ENCODE measurements at regions not wholly inside any gene's neighbourhood (a gene's known extent, or its start where the extent isn't known, plus 50 kb on each side); places are given as distances from the start of the nearest gene placed in this dataset.

DNA sequence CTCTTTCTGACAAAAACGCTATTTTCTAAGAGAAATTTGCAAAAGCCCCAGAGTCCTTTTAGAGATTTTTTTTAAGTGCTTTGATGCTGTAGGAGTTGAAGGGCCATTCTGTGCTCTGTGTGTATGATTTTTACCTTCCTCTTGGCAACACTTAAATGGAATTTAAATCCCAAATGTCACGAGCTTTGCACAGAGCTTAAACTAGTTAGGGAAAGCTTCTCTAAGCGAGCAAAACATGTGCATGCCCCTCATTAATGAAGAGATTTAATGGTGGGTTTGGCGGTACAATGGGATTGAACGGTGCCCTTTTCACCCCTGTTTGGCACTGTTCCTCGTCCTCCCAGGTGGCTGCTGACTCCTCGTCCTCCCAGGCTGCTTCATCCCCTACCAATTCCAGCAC is 220.7 kb downstream of the DRD1 start:
- Histone ChIP-seq H3K36me3 (ENCODE audit: control insufficient read depth in 2 of 2, insufficient read depth in 2 of 2, low read length in 1 of 2) (no peaks in the 10 kb centered on the region), H3K4me3 (ENCODE audit: low read length in 2 of 2) (no peak overlapping the region), H3K27ac (ENCODE audit: low read depth in 1 of 2, low read length in 1 of 2) (no peak overlapping the region), H3K27me3 (ENCODE audit: control insufficient read depth in 2 of 2, insufficient read depth in 1 of 2, low read length in 1 of 2) (no peaks in the 10 kb centered on the region), H3K4me1 (ENCODE audit: control insufficient read depth in 2 of 2, insufficient read depth in 2 of 2, low read length in 2 of 2) (no peaks in the 10 kb centered on the region), H3K9me3 (ENCODE audit: control insufficient read depth in 2 of 2, insufficient read depth in 1 of 2, low read length in 1 of 2) (no peaks in the 10 kb centered on the region)
- 80% methylated on average over 7 of the region's 7 CpGs for WGBS
- DNase-seq (ENCODE audit: low read depth in 6 of 9, low spot score in 9 of 9), result no peak

- Histone ChIP-seq H3K27ac (ENCODE audit: low read depth in 1 of 2, low read length in 1 of 2) (no peak overlapping the region), H3K4me1 (ENCODE audit: control insufficient read depth in 2 of 2, insufficient read depth in 2 of 2, low read length in 2 of 2) (no peaks in the 10 kb centered on the region), H3K9me3 (ENCODE audit: control insufficient read depth in 2 of 2, insufficient read depth in 1 of 2, low read length in 1 of 2) (no peaks in the 10 kb centered on the region), H3K36me3 (ENCODE audit: control insufficient read depth in 2 of 2, insufficient read depth in 2 of 2, low read length in 1 of 2) (no peaks in the 10 kb centered on the region), H3K4me3 (ENCODE audit: low read length in 2 of 2) (no peak overlapping the region), H3K27me3 (ENCODE audit: control insufficient read depth in 2 of 2, insufficient read depth in 1 of 2, low read length in 1 of 2) (no peaks in the 10 kb centered on the region)
- WGBS, result 84% methylated on average over 2 of the region's 2 CpGs
- DNase-seq (ENCODE audit: low read depth in 6 of 9, low spot score in 9 of 9), result no peak
Observed at GRCh38 chr5:175222621-175223020, 221.4 kb downstream of the DRD1 start.

DNA sequence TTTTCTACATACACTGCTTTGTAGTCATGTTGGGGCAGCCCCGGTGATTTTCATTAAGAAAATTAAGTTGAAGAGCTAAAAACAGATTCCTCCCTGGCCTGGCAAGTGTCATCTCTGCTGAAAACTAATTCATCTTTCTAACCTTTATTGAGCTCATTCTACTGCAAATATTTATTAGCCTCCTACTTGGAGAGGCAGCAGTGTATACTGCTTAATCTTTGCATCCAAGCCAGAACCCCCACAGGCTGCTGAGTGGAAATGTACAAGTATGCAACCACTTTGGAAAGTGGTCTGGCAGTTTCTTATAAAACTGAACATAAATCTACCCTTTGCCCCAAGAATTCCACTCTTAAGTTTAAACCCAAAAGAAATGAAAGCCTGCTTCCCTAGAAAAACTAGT is 223.4 kb downstream of the DRD1 start:
- 96% methylated on average over 1 of the region's 1 CpG for WGBS
- no peaks in the 10 kb centered on the region for H3K4me1 ChIP-seq (ENCODE audit: control insufficient read depth in 2 of 2, insufficient read depth in 2 of 2, low read length in 2 of 2)
- no peak overlapping the region for H3K27ac ChIP-seq (ENCODE audit: low read depth in 1 of 2, low read length in 1 of 2)
- H3K4me3 ChIP-seq (ENCODE audit: low read length in 2 of 2), result no peak overlapping the region
- DNase-seq (ENCODE audit: low read depth in 6 of 9, low spot score in 9 of 9), result no peak
- H3K27me3 ChIP-seq (ENCODE audit: control insufficient read depth in 2 of 2, insufficient read depth in 1 of 2, low read length in 1 of 2), result no peaks in the 10 kb centered on the region
- no peaks in the 10 kb centered on the region for H3K36me3 ChIP-seq (ENCODE audit: control insufficient read depth in 2 of 2, insufficient read depth in 2 of 2, low read length in 1 of 2)
- no peaks in the 10 kb centered on the region for H3K9me3 ChIP-seq (ENCODE audit: control insufficient read depth in 2 of 2, insufficient read depth in 1 of 2, low read length in 1 of 2)

- WGBS, result 67% methylated on average over 2 of the region's 2 CpGs
- H3K9me3 ChIP-seq (ENCODE audit: control insufficient read depth in 2 of 2, insufficient read depth in 1 of 2, low read length in 1 of 2), result no peaks in the 10 kb centered on the region
- no peak for DNase-seq (ENCODE audit: low read depth in 6 of 9, low spot score in 9 of 9)
- no peaks in the 10 kb centered on the region for H3K27me3 ChIP-seq (ENCODE audit: control insufficient read depth in 2 of 2, insufficient read depth in 1 of 2, low read length in 1 of 2)
- no peaks in the 10 kb centered on the region for H3K36me3 ChIP-seq (ENCODE audit: control insufficient read depth in 2 of 2, insufficient read depth in 2 of 2, low read length in 1 of 2)
- H3K4me3 ChIP-seq (ENCODE audit: low read length in 2 of 2), result no peak overlapping the region
- no peak overlapping the region for H3K27ac ChIP-seq (ENCODE audit: low read depth in 1 of 2, low read length in 1 of 2)
- no peaks in the 10 kb centered on the region for H3K4me1 ChIP-seq (ENCODE audit: control insufficient read depth in 2 of 2, insufficient read depth in 2 of 2, low read length in 2 of 2)
Observed at GRCh38 chr5:175219366-175219765, 224.6 kb downstream of the DRD1 start.

- no peaks in the 10 kb centered on the region for H3K4me1 ChIP-seq (ENCODE audit: control insufficient read depth in 2 of 2, insufficient read depth in 2 of 2, low read length in 2 of 2)
- no peak overlapping the region for H3K4me3 ChIP-seq (ENCODE audit: low read length in 2 of 2)
- no peaks in the 10 kb centered on the region for H3K27me3 ChIP-seq (ENCODE audit: control insufficient read depth in 2 of 2, insufficient read depth in 1 of 2, low read length in 1 of 2)
- H3K9me3 ChIP-seq (ENCODE audit: control insufficient read depth in 2 of 2, insufficient read depth in 1 of 2, low read length in 1 of 2), result no peaks in the 10 kb centered on the region
- no peak overlapping the region for H3K27ac ChIP-seq (ENCODE audit: low read depth in 1 of 2, low read length in 1 of 2)
- 95% methylated on average over 6 of the region's 6 CpGs for WGBS
- no peaks in the 10 kb centered on the region for H3K36me3 ChIP-seq (ENCODE audit: control insufficient read depth in 2 of 2, insufficient read depth in 2 of 2, low read length in 1 of 2)
- no peak for DNase-seq (ENCODE audit: low read depth in 6 of 9, low spot score in 9 of 9)
Observed at GRCh38 chr5:175216991-175217390, 227.0 kb downstream of the DRD1 start.

DNA sequence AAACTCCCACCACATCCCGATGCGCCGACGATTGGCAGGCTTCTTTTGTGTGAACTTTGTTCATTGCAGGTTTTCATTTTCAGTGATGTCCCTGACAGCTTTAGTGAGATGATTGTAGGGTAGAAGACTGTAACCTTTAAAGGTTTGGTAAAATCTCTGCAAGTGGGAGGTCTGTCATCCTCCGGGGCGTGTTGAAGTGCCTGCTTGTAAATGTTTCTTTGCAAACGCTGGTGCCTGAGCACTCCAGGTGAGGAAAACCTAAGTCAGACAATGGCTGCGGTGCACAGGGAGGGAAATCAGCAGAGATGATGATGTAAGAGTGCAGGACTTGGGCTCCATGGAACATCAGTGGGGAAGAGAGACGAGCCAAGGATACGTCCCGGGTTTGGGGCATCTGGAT is 228.1 kb downstream of the DRD1 start:
- H3K27me3 ChIP-seq (ENCODE audit: control insufficient read depth in 2 of 2, insufficient read depth in 1 of 2, low read length in 1 of 2), result no peaks in the 10 kb centered on the region
- no peaks in the 10 kb centered on the region for H3K4me1 ChIP-seq (ENCODE audit: control insufficient read depth in 2 of 2, insufficient read depth in 2 of 2, low read length in 2 of 2)
- no peaks in the 10 kb centered on the region for H3K9me3 ChIP-seq (ENCODE audit: control insufficient read depth in 2 of 2, insufficient read depth in 1 of 2, low read length in 1 of 2)
- no peaks in the 10 kb centered on the region for H3K36me3 ChIP-seq (ENCODE audit: control insufficient read depth in 2 of 2, insufficient read depth in 2 of 2, low read length in 1 of 2)
- no peak overlapping the region for H3K4me3 ChIP-seq (ENCODE audit: low read length in 2 of 2)
- 82% methylated on average over 11 of the region's 11 CpGs for WGBS
- no peak for DNase-seq (ENCODE audit: low read depth in 6 of 9, low spot score in 9 of 9)
- H3K27ac ChIP-seq (ENCODE audit: low read depth in 1 of 2, low read length in 1 of 2), result no peak overlapping the region

GRCh38 chr5:175214152-175214551 is 229.8 kb downstream of the DRD1 start:
- DNase-seq (ENCODE audit: low read depth in 6 of 9, low spot score in 9 of 9), result no peak
- Histone ChIP-seq H3K4me1 (ENCODE audit: control insufficient read depth in 2 of 2, insufficient read depth in 2 of 2, low read length in 2 of 2) (no peaks in the 10 kb centered on the region), H3K9me3 (ENCODE audit: control insufficient read depth in 2 of 2, insufficient read depth in 1 of 2, low read length in 1 of 2) (no peaks in the 10 kb centered on the region), H3K27ac (ENCODE audit: low read depth in 1 of 2, low read length in 1 of 2) (no peak overlapping the region), H3K4me3 (ENCODE audit: low read length in 2 of 2) (no peak overlapping the region), H3K36me3 (ENCODE audit: control insufficient read depth in 2 of 2, insufficient read depth in 2 of 2, low read length in 1 of 2) (no peaks in the 10 kb centered on the region), H3K27me3 (ENCODE audit: control insufficient read depth in 2 of 2, insufficient read depth in 1 of 2, low read length in 1 of 2) (no peaks in the 10 kb centered on the region)
- WGBS, result 64% methylated on average over 2 of the region's 2 CpGs

DNA sequence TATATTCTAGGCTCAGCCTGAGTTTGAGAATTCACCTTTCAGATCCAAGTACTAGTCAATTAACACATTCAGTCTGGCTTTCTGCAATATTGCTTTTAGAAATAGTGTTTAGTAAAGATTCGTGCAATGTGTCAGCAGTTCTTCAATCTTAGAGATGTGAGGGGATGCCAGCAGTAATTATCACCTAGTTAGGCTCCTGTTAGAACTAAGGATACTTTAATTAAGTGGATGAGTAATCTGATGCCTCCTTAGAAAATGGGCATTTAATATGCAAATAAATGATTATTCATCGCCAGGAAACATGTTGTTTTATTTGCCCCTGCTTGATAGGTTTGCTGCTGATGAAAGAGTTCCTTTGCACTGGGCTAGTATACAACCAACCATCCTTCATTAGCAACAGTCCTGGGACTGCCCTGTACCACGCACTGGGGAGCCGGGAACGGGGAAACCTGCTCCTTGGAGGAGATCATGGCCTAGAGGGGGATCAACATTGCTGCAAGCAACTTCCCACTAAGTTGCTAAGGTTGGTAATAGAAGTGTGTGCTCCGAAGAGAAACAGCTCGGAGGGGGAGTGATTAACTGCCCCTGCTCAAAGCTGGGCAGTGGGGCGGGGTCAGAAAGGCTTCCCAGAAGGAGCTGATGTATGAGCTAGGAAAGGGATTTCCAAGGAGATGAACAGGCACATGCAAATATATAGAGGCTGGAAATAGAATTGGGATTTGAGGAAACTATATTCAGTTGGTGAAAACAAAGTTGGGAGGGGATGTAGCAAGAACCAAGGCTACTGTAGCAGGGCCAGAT is 231.8 kb downstream of the DRD1 start:
- Histone ChIP-seq H3K27ac (ENCODE audit: low read depth in 1 of 2, low read length in 1 of 2) (no peak overlapping the region), H3K36me3 (ENCODE audit: control insufficient read depth in 2 of 2, insufficient read depth in 2 of 2, low read length in 1 of 2) (no peaks in the 10 kb centered on the region), H3K9me3 (ENCODE audit: control insufficient read depth in 2 of 2, insufficient read depth in 1 of 2, low read length in 1 of 2) (no peaks in the 10 kb centered on the region), H3K27me3 (ENCODE audit: control insufficient read depth in 2 of 2, insufficient read depth in 1 of 2, low read length in 1 of 2) (no peaks in the 10 kb centered on the region), H3K4me1 (ENCODE audit: control insufficient read depth in 2 of 2, insufficient read depth in 2 of 2, low read length in 2 of 2) (no peaks in the 10 kb centered on the region), H3K4me3 (ENCODE audit: low read length in 2 of 2) (no peak overlapping the region)
- 77% methylated on average over 8 of the region's 8 CpGs for WGBS
- no peak for DNase-seq (ENCODE audit: low read depth in 6 of 9, low spot score in 9 of 9)

- no peak for DNase-seq (ENCODE audit: low read depth in 6 of 9, low spot score in 9 of 9)
- Histone ChIP-seq H3K4me3 (ENCODE audit: low read length in 2 of 2) (no peak overlapping the region), H3K4me1 (ENCODE audit: control insufficient read depth in 2 of 2, insufficient read depth in 2 of 2, low read length in 2 of 2) (no peaks in the 10 kb centered on the region), H3K36me3 (ENCODE audit: control insufficient read depth in 2 of 2, insufficient read depth in 2 of 2, low read length in 1 of 2) (no peaks in the 10 kb centered on the region), H3K27me3 (ENCODE audit: control insufficient read depth in 2 of 2, insufficient read depth in 1 of 2, low read length in 1 of 2) (no peaks in the 10 kb centered on the region), H3K9me3 (ENCODE audit: control insufficient read depth in 2 of 2, insufficient read depth in 1 of 2, low read length in 1 of 2) (no peaks in the 10 kb centered on the region), H3K27ac (ENCODE audit: low read depth in 1 of 2, low read length in 1 of 2) (no peak overlapping the region)
- WGBS, result 69% methylated on average over 18 of the region's 18 CpGs
Observed at GRCh38 chr5:175207321-175208040, 236.5 kb downstream of the DRD1 start.
